H9 (cell line): ENCODE measurements at regions not wholly inside any gene's neighbourhood (a gene's known extent, or its start where the extent isn't known, plus 50 kb on each side); places are given as distances from the start of the nearest gene placed in this dataset.

Source experiments
- DNase-seq: peaks from one replicate; pipeline ENCODE4 v3.0.0-alpha.2; 2017
- H2AFZ ChIP-seq: one replicate; pipeline ENCODE4 v1.6.1; 2013; ENCODE audit warnings: mild to moderate bottlenecking, low read length, control low read depth, moderate library complexity
- H2AK5ac ChIP-seq: 2 replicates; pipeline ENCODE4 v1.6.1; 2013; ENCODE audit warnings: low read length, control low read depth, mixed read lengths; ENCODE audit not compliant: insufficient read length
- H2BK120ac ChIP-seq: one replicate; pipeline ENCODE4 v1.6.1; 2013; ENCODE audit warnings: low read depth, mild to moderate bottlenecking, low read length, control low read depth, inconsistent platforms; ENCODE audit not compliant: poor library complexity, severe bottlenecking
- H2BK12ac ChIP-seq: 2 replicates; pipeline ENCODE4 v1.6.1; 2013; ENCODE audit warnings: low read length, control low read depth, mixed read lengths, low read depth; ENCODE audit not compliant: insufficient read length
- H2BK15ac ChIP-seq: 2 replicates; pipeline ENCODE4 v1.6.1; 2013; ENCODE audit warnings: low read depth, low read length, control low read depth
- H2BK20ac ChIP-seq: one replicate; pipeline ENCODE4 v1.6.1; 2013; ENCODE audit warnings: low read depth, mild to moderate bottlenecking, low read length, control low read depth, inconsistent platforms; ENCODE audit not compliant: poor library complexity, severe bottlenecking
- H2BK5ac ChIP-seq: 2 replicates; pipeline ENCODE4 v1.6.1; 2013; ENCODE audit warnings: low read length, control low read depth, mixed read lengths; ENCODE audit not compliant: insufficient read length
- H3K14ac ChIP-seq: 2 replicates; pipeline ENCODE4 v1.6.1; 2013; ENCODE audit warnings: low read length, control low read depth; ENCODE audit not compliant: insufficient read depth
- H3K18ac ChIP-seq: 2 replicates; pipeline ENCODE4 v1.6.1; 2013; ENCODE audit warnings: low read depth, mild to moderate bottlenecking, mixed read lengths, low read length, control low read depth; ENCODE audit not compliant: insufficient read length
- H3K23ac ChIP-seq: 2 replicates; pipeline ENCODE4 v1.6.1; 2013; ENCODE audit warnings: low read length, control low read depth, mixed read lengths, low read depth; ENCODE audit not compliant: insufficient read length
- H3K23me2 ChIP-seq: 2 replicates; pipeline ENCODE4 v1.6.1; 2013; ENCODE audit warnings: low read depth, mild to moderate bottlenecking, mixed read lengths, low read length, control low read depth; ENCODE audit not compliant: insufficient read length, poor library complexity, severe bottlenecking
- H3K27ac ChIP-seq: 2 replicates; pipeline ENCODE4 v1.5.1; 2013; ENCODE audit warnings: low read length, control low read depth, mixed read lengths, low read depth; ENCODE audit not compliant: insufficient read length
- H3K27me3 ChIP-seq: 2 replicates; pipeline ENCODE4 v1.6.1; 2013; ENCODE audit warnings: low read length, control low read depth, inconsistent platforms; ENCODE audit not compliant: insufficient read depth
- H3K4ac ChIP-seq: 2 replicates; pipeline ENCODE4 v1.6.1; 2013; ENCODE audit warnings: low read depth, mild to moderate bottlenecking, control low read depth, inconsistent platforms, low read length, moderate library complexity
- H3K4me1 ChIP-seq: 2 replicates; pipeline ENCODE4 v1.6.1; 2013; ENCODE audit warnings: low read length, control low read depth, inconsistent platforms; ENCODE audit not compliant: insufficient read depth
- H3K4me2 ChIP-seq: 2 replicates; pipeline ENCODE4 v1.6.1; 2013; ENCODE audit warnings: low read length, control low read depth, mixed read lengths; ENCODE audit not compliant: insufficient read length, insufficient read depth
- H3K56ac ChIP-seq: 2 replicates; pipeline ENCODE4 v1.6.1; 2013; ENCODE audit warnings: low read depth, mild to moderate bottlenecking, mixed read lengths, low read length, control low read depth; ENCODE audit not compliant: insufficient read length
- H3K79me1 ChIP-seq: 2 replicates; pipeline ENCODE4 v1.6.1; 2013; ENCODE audit warnings: low read depth, mild to moderate bottlenecking, moderate library complexity, low read length, control low read depth, inconsistent platforms; ENCODE audit not compliant: insufficient read depth, poor library complexity, severe bottlenecking
- H3K79me2 ChIP-seq: 2 replicates; pipeline ENCODE4 v1.6.1; 2013; ENCODE audit warnings: low read length, control low read depth, inconsistent platforms; ENCODE audit not compliant: insufficient read depth
- H3K9ac ChIP-seq: 2 replicates; pipeline ENCODE4 v1.6.1; 2013; ENCODE audit warnings: low read length, control low read depth, mixed read lengths; ENCODE audit not compliant: insufficient read length; ENCODE audit errors: extremely low read depth
- H3K9me3 ChIP-seq: one replicate; pipeline ENCODE4 v1.6.1; 2013; ENCODE audit warnings: low read depth, low read length, inconsistent platforms; ENCODE audit not compliant: control insufficient read depth
- H3T11ph ChIP-seq: one replicate; pipeline ENCODE4 v1.6.1; 2013; ENCODE audit warnings: mild to moderate bottlenecking, low read length, control low read depth, inconsistent platforms
- H4K20me1 ChIP-seq: one replicate; pipeline ENCODE4 v1.6.1; 2013; ENCODE audit not compliant: control insufficient read depth, insufficient read length, insufficient read depth
- H4K5ac ChIP-seq: 2 replicates; pipeline ENCODE4 v1.6.1; 2013; ENCODE audit warnings: low read depth, mild to moderate bottlenecking, mixed read lengths, low read length, control low read depth; ENCODE audit not compliant: insufficient read length
- H4K8ac ChIP-seq: replicated peaks from 2 replicates; pipeline ENCODE4 v1.6.1; 2013; ENCODE audit warnings: low read length, control low read depth, mixed read lengths, low read depth; ENCODE audit not compliant: insufficient read length
- H4K91ac ChIP-seq: 2 replicates; pipeline ENCODE4 v1.6.1; 2013; ENCODE audit warnings: low read depth, mild to moderate bottlenecking, moderate library complexity, mixed read lengths, low read length, control low read depth; ENCODE audit not compliant: insufficient read length
- H3K27ac Mint-ChIP-seq, 3 experiments: 2 replicates in 2 of 3; 3 replicates in 1 of 3; pipeline ENCODE4 v1.8.0; 2020 to 2021; ENCODE audit warnings: mixed read lengths in 3 of 3, mild to moderate bottlenecking in 1 of 3, moderate library complexity in 1 of 3
- H3K27me3 Mint-ChIP-seq: 2 replicates; pipeline ENCODE4 v1.8.0; 2021; ENCODE audit warnings: low read depth, mild to moderate bottlenecking, moderate library complexity, mixed read lengths
- H3K36me3 Mint-ChIP-seq, 3 experiments: 2 replicates in 2 of 3; 3 replicates in 1 of 3; pipeline ENCODE4 v1.8.0; 2020 to 2021; ENCODE audit warnings: low read depth in 3 of 3, mixed read lengths in 3 of 3; ENCODE audit not compliant: insufficient read depth in 1 of 3
- H3K4me1 Mint-ChIP-seq, 2 experiments: 2 replicates each; pipeline ENCODE4 v1.8.0; 2020; ENCODE audit warnings: mixed read lengths in 2 of 2
- H3K4me3 Mint-ChIP-seq, 2 experiments: 2 replicates in 1 of 2; 3 replicates in 1 of 2; pipeline ENCODE4 v1.8.0; 2020 to 2021; ENCODE audit warnings: mild to moderate bottlenecking in 2 of 2, mixed read lengths in 2 of 2, moderate library complexity in 1 of 2
- H3K9me3 Mint-ChIP-seq, 2 experiments: 2 replicates in 1 of 2; 3 replicates in 1 of 2; pipeline ENCODE4 v1.8.0; 2020; ENCODE audit warnings: mild to moderate bottlenecking in 2 of 2, mixed read lengths in 2 of 2, moderate library complexity in 1 of 2
- WGBS: extraction: QIAGEN DNeasy Blood & Tissue Kit; methylation state at CpG from one replicate; pipeline ENCODE4 v1.1.7; 2013; ENCODE audit warnings: missing lambda C conversion rate, low lambda C conversion rate, mixed read lengths; ENCODE audit not compliant: insufficient read length; ENCODE audit errors: extremely low coverage; 5-methylcytosine and 5-hydroxymethylcytosine counted together
- TF ChIP-seq, protein P1 (sequence below): fragments of 200-600 bp; sonication (generic); conservative IDR thresholded peaks from 3 replicates; pipeline ENCODE4 v1.8.0; 2021; ENCODE audit warnings: antibody characterized with exemption, mild to moderate bottlenecking

DNA sequence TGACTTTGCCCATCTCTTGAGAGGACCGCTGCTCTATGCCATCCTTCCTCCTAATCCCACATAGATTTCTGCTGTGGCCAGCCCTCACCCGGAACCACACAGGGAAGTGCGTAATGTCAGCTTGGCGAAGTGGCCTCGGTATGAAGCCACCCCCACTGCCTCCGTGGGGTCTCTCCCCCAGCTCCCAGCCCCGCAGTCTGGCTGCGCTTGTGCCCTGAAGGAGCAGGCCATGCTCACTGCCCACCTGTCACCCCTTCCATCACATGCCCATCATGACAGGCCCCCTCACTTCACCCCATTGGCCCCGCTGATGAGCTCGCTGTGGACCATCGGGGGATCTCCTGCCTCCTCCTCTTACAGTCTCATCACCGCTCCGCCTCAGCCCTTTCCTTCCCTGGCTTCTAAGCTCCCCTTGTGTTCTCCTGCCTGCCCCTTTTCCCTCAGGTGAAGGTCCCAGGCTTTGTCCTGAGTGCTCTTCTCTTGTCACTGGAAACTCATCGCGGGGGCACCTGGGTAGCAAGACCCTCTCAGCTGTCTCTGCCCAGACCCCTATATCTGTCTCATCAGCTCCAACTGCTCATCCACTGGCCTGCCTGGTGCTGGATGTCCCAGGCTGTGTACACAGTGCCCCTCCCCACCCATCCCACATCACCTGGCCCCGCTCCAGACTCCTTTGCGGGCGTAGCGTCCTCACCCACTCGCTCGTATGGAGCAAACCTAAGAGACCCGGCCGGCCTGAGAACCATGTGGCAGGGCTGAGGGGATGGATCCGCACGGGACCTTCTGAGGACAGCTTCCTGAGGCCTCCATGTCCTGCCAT, 81.7 kb downstream of the GLI2 start:
- Mint-ChIP-seq H3K9me3 (no peaks in the 10 kb centered on the region), H3K27me3 (no peaks in the 10 kb centered on the region; the same call in 1 of the 2 replicates), H3K36me3 (peaks cover 6 to 22% (median 12%) of the 10 kb centered on the region in 3 experiments; a peak in 6 of 7 replicates), H3K27ac (no peak overlapping the region; a peak in 1 of 7 replicates), H3K4me3 (no peak overlapping the region), H3K4me1 (peaks cover 37 to 56% of the 10 kb centered on the region in 2 experiments)
- H3K79me1 ChIP-seq, result no peaks in the 10 kb centered on the region
- no peaks in the 10 kb centered on the region for H3K27me3 ChIP-seq
- no peak overlapping the region for H3K4me2 ChIP-seq
- H2BK5ac ChIP-seq, result no peak overlapping the region
- H3K56ac ChIP-seq, result no peak overlapping the region
- no peak overlapping the region for H3K27ac ChIP-seq
- no peak overlapping the region for H2AK5ac ChIP-seq
- H3K4me1 ChIP-seq, result peaks cover 7% of the 10 kb centered on the region; the same call in 1 of the 2 replicates
- H4K91ac ChIP-seq, result no peak overlapping the region
- H2BK120ac ChIP-seq, result no peak overlapping the region
- no peak overlapping the region for H2BK20ac ChIP-seq
- no peak overlapping the region for H3K9ac ChIP-seq
- H3K18ac ChIP-seq, result no peak overlapping the region
- H3K23ac ChIP-seq, result no peak overlapping the region
- no peak overlapping the region for H4K8ac ChIP-seq
- H3K23me2 ChIP-seq, result no peaks in the 10 kb centered on the region
- DNase-seq, result no peak
- no peak overlapping the region for H2BK12ac ChIP-seq
- H3T11ph ChIP-seq, result no peak overlapping the region
- no CpG with 5 or more reads among the region's 25 CpGs for WGBS
- TF ChIP-seq, protein P1, sequence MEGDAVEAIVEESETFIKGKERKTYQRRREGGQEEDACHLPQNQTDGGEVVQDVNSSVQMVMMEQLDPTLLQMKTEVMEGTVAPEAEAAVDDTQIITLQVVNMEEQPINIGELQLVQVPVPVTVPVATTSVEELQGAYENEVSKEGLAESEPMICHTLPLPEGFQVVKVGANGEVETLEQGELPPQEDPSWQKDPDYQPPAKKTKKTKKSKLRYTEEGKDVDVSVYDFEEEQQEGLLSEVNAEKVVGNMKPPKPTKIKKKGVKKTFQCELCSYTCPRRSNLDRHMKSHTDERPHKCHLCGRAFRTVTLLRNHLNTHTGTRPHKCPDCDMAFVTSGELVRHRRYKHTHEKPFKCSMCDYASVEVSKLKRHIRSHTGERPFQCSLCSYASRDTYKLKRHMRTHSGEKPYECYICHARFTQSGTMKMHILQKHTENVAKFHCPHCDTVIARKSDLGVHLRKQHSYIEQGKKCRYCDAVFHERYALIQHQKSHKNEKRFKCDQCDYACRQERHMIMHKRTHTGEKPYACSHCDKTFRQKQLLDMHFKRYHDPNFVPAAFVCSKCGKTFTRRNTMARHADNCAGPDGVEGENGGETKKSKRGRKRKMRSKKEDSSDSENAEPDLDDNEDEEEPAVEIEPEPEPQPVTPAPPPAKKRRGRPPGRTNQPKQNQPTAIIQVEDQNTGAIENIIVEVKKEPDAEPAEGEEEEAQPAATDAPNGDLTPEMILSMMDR, result no peak
- no peak overlapping the region for H4K5ac ChIP-seq
- H3K79me2 ChIP-seq, result no peaks in the 10 kb centered on the region; the same call in 1 of the 2 replicates
- no peak overlapping the region for H3K4ac ChIP-seq
- H4K20me1 ChIP-seq, result no peaks in the 10 kb centered on the region
- H3K9me3 ChIP-seq, result no peaks in the 10 kb centered on the region
- no peak overlapping the region for H3K14ac ChIP-seq
- no peak overlapping the region for H2AFZ ChIP-seq
- H2BK15ac ChIP-seq, result no peak overlapping the region
